NCI-H226 (cell line): ENCODE measurements at regions not wholly inside any gene's neighbourhood (a gene's known extent, or its start where the extent isn't known, plus 50 kb on each side); places are given as distances from the start of the nearest gene placed in this dataset.
"Not testable (repeated sequence)": the region's sequence is repeated elsewhere in the genome, so short reads cannot be mapped to it uniquely, and the experiment has no call there.

Experiments used
- DNase-seq: peaks from one replicate; pipeline ENCODE4 v3.0.0-alpha.2; 2015

DNA sequence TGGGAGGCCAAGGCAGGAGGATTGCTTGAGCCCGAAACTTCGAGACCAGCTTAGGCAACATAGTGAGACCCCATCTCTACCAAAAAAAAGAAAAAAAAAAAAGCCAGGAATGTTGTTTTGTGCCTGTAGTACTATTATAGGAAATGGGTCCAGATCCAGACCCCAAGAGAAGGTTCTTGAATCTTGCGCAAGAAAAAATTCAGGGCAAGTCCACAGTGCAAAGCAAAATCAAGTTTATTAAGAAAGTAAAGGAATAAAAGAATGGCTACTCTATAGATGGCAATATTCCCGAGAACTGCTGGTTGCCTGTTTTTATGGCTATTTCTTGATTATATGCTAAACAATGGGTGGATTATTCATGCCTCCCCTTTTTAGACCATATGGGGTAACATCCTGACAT lies 51.2 kb upstream of the RDX start:
- DNase-seq: no peak

DNA sequence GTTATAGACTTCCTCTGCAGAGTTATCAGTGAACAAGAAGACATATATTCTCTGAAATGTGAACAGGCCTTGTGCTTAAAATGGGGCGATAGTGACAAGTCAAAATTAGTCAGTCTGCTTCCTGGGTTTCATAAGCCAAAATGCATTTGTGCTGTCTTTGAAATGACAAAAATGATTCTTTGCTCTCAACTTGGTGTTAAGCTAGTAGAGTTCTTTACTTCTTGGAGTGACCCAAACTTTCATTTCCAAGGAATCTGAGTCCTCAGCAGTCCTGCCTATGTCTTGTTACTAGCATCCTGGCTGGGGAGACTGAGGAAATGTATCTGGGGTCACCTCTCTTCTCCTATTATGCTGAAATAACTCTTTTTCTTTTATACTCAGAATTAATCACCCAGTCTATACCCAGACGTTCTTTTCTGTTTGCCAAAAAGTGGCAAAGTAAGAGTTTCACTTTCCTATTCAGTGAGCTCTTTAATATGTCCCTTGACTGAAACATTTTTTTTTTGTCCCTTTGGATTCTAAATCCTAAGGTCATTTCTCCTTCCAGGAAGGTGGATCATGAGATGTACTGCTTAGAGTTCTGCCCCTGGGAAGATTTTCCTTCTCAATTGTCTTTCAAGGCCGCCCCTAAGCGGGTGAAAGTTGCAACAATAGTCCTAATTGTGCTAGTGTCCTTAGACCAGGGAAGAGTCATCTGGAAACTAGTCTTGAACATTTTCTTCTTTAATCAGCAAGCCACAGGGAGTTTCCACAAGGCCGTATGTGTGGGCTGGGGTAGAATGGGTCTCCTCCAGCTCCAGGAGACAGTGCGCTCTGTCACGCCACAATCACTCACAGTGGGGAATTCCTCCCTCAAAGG lies 53.0 kb upstream of the RDX start:
- no peak for DNase-seq

DNA sequence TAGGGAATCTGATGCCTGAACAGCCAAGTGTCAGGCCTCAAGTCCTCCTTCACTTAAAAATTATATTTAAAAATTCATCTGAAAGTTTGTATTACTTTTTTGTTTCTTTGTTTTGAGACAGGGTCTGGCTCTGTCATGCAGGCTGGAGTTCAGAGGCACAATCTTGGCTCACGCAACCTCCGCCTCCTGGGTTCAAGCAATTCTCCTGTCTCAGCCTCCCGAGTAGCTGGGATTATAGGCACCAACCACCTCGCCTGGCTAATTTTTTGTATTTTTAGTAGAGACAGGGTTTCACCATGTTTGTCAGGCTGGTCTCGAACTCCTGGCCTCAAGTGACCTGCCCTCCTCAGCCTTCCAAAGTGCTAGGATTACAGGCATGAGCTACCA lies 53.6 kb upstream of the RDX start:
- not testable (repeated sequence) for DNase-seq

DNA sequence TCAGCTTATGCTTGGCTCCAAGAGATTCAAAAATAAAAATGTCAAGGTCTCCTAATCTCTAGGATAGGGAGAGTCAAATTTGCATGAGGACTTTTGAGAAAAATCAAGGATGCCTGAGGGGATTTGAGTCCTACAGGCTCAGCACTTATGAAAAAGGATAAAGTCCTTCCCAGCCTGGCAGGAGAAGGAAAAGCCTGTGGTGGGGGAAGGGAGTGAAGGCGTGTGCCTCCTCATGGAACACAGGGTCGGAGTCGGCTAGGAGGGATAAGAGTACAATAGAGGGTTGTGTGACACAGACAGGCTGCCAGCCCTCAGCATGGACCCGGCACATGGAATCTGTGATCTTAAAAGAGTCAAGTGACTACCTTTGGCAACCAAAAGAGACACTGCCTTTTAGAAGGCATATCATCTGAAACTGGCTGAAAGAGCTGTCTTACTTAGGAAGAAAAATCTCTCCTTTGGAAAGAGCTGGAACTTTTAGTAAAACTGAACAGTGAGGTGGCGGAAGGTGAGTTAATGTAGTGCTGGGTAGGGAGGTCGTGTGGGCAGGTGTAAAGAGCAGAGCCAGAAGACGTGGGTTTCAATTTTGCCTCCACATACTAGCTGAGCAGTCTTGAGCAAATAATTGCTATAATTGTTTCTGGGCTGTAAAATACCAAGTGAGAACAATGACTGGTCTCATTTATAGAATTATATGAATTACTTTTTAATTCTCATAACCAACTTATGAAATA lies 58.8 kb upstream of the RDX start:
- no peak for DNase-seq

DNA sequence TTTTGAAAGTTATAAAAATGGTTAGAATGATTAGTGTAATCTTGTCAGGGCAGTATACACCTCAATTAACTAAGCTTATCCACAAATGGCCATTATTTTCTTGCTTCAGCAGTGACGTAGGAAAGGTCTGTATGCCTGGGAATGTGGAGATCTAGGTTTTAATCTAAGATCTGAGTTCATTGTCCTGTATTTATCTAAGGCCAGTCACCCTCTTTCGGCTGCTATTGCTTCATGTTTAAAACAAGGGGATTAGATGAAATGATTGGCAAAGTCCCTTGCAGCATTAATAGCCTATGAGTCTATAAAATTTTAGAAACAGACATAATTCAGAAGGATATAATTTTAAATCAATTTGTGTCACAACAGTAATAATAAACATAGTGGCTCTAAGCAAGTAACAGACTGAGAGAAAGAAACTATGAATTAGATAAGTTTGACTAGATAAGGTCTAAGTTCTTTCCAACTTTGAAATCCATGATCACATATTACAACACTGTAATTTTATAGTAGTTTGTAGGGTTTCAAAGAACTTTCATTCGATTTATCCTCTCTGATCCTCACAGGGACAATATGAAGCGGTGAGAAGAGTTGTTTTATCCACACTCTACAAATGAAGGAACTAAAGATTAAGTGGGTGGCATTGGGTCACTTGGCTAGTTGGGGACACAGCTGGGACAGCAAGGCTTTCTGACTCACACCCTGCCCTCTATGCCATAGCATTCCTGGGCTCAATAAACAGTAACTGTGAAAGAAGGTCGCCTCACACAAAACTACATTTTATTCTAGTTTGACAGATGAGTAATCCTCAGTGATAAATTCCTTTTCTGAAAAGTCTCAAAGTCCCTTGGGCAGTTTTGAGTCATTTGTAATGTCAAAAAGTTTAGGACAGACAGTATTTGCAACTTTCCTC lies 60.6 kb upstream of the RDX start:
- no peak for DNase-seq

DNA sequence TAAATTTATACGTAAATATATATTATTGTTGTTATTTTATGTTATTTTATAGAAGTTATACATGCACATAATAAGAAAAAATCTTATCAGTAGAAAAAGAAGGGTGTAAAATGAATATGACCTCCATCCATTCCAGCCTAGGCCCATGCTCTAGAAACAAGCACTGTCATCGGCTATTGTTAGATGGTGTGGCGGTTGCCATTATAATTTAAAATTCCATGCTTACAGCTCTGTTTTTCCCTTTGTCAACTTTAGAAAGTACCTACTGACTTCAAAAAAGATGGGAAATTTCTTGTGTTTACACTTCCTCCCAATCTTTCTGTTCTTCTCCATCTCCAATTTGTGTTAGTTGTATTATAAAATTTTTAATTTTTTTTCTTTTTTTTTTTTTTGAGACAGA lies 61.9 kb upstream of the RDX start:
- DNase-seq: no peak

DNA sequence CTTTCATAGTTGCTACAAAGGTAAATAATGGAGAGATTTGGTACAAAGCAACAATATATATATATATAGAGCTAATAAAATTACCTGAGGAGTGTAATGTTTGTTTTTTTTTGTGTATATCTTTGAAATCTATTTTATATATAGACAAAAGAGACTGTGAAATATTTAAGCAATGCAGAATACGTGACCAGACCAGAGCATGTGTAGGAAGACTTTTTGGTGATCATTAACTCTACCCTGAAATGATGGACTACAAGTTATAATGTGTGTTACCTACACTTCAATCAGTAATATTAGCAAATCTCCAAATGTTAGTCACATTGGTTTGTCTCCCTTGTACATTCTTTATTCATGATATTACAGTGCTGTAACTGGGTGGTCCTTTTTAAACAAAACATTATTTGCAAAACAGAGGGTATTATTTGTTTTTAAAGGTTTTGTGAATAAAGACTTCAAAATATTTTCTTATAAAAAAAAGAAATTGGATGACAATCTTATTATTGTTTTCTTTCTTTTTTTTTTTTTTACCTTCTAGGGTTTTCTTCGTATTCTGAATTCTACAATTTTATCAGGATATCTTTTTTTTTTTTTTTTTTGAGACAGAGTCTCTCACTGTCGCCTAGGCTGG lies 64.5 kb upstream of the RDX start:
- not testable (repeated sequence) for DNase-seq

DNA sequence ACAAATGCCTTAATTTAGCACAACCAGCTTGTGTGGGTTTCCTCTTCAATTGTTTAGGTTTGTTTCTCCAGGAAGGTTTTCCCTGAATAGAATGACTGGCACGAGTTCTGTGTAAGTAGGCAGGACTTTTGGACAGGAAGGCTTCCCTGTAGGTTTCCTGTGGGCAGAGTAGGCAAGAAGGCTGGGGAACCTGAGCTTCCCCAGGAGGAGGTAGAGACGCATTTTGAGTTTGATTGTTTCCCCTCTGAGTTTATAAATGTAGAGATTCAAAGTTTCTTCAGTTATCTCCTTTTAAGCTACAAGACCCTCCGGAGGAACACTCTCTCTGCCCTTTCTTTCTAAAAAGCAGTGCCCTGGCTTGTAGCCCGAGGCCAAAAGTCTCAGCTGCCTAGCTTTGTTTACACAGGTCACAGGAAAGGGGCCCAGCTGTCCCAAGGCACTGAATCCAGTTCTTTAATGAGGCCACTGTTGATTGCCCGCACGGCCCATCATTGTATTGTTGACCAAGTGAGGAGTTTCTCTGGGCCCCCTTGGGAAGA lies 66.6 kb upstream of the RDX start:
- no peak for DNase-seq

DNA sequence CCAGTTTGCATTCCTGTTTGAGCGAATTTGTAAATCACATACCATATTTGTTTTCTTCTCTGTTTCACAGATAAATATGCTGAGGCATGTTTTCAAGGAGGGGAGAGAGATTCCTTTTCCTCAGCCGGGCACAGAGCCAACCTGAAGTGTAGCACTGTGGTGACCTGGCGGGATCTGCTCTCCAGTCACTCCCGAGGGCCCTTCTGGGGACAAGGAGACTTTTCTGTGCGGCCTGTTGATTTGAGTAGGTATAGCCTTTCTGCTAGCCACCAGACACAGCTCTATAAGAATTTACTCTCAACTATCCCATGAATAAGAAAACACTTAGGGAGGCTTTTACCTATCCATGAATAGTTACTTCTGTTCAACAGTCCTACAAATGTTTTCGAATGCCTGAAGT lies 63.5 kb upstream of the FDX1 start:
- peak; percentile 13 for DNase-seq

DNA sequence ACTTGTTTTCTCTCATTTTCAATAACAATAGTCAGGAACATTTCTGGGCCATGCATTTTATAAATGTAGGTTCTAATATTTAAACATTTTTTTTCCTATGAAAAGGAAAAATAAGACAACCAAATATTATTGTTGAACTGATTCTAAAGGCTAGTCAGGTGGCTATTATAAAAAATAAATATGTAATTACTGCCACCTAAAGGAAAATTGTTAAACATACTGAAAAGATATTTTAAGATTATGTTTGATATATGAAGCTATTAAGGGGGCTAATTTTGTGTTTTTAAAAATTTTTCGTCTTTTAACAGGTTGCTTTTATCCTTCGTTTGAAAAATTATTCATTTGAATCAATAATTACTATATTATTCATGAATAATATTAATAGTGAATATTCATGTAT lies 62.2 kb upstream of the FDX1 start:
- no peak for DNase-seq

DNA sequence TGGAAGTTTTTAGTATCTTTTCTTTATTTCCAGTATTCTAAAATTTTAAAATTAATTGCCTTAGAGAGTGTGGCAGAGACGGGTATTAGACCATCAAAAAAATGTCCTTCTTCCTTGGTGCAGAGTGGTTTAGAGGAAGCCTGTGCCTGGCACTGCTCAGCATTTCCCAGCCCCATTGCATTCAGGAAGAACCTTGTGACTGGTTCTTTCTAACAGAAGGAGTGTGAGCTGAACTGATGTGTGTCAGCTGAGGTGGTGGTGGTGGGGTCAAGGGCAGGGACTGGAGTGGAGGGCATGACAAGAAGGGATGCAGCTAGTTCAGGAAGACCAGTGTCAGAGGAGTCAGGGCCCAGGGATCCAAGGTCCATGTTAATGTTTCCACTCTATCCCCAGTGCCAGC lies 58.7 kb upstream of the FDX1 start:
- no peak for DNase-seq

DNA sequence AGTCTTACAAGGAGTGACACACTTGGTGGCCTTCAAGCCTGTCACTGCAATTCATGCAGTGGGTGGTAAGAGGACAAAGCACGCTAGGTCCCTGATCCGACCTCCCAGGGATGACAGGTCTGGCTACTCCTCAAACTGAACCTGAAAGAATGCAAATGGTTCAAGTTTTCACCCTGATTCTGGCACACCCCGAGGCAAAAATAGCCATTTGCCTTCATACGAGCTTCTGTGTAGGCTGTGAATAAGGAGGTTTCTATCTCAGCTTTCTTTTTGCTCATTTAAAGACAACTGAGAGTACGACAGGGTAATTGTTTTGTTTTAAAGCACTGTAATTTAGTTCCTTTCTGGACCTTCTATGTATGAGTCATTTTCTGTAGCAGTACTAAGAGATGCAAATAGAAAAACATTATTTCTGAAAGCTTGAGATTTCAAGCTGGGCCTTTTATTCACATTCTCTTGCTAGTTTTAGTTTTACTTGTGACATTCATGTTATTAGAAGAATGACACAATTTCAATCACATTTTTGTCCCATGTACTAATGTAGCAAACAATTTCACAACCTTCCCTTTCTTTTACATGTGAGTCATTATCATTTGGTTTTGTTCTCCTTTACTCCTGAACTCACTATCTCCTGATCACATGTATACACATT lies 56.6 kb upstream of the FDX1 start:
- no peak for DNase-seq

DNA sequence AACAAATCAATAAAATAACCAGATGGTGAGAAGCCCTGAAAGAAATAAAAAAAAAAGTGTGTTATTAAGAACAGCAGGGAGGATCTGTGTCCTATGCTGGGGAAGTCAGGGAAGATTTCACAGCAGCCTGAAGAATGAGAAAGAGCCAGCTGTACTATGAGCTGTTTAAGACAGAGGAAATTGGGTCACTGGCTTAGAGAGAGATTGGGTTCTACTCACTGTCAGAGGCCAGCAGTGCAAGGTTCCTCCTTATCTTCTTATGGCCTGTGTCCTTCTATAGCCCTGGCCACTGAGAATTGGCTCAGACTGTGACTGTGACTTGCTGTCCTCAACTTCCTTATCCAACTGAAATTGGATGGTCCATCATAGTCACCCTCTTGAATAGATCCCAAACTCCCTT lies 54.8 kb upstream of the FDX1 start:
- DNase-seq: no peak

DNA sequence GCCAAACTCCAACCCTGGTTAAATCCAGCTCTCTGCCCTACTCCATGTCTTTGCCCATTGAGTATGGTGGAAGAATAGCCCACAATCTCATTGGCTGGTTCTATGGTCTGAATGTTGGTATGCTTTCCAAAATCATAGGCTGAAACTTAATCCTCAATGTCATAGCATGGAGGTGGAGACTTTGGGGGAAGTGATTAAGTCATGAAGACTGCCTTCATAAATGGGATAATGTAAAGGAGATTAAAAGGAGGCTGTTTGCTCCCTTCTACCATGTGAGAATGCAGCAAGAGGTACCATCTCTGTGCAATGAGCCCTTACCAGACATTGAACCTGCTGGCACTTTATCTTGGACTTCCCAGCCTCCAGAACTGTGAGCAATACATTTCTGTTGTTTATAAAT lies 54.4 kb upstream of the FDX1 start:
- no peak for DNase-seq

DNA sequence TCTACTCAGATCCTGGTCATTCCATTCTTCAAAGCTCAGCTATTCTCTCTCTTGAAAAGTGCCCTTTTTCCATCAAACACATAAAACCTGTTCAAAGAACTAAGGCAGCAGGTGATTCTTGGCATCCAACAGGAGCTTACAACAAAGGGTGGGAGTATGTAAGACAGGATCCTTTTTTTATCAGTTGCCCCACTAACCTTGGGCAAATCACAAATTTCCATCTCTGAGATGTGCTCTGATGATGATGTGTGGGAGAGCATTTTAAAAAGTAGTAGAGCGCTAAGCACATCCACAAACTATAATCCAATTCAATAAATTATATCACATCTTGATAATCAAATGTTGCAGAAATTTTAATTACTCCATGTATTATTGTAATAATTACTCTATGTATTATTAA lies 53.7 kb upstream of the FDX1 start:
- no peak for DNase-seq

DNA sequence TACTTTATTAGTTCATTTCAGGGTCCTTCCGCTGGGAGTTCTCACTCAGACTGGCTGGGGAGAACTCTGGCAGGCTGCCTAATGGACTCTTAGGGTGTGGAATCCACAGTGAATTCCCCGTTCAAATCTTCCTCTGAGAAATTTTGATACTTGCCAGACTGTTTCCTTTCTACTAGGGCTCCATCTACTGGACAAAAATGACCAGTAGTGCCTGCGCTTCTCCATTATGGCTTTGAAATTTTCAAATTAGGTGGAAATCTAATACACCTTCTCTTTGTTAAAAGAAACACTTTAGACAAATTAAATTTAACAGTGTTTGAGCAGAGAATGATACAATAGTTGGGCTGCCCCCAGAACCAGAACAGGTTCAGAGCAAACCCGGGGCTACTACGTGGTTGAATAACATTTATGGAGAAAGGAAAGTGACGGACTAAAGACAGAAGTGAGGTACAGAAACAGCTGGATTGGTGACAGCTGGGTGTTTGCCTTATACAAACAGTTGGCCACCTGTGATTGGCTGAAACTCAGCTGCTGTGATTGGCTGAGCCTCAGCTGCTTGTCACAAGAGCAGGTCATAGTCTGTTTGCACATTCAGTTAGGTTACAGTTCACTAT lies 52.9 kb upstream of the FDX1 start:
- peak; percentile 87 for DNase-seq

DNA sequence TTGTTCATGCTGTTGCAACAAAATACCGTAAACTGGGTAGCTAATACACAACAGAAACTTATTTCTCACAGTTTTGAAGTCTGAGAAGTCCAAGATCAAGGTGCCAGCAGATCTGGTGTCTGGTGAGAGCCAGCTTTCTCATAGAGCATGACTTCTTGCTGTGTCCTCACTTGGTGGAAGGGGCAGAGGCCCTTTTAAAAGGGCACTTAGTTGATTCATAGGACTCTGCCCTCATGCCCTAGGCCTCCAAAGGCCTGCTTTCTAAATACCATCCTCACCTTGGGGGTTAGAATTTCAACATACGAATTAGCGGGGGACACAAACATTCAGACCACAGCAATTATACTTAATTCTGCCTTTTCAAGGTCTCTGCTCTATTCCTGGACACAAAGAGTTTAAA lies 52.3 kb upstream of the FDX1 start:
- DNase-seq: no peak

DNA sequence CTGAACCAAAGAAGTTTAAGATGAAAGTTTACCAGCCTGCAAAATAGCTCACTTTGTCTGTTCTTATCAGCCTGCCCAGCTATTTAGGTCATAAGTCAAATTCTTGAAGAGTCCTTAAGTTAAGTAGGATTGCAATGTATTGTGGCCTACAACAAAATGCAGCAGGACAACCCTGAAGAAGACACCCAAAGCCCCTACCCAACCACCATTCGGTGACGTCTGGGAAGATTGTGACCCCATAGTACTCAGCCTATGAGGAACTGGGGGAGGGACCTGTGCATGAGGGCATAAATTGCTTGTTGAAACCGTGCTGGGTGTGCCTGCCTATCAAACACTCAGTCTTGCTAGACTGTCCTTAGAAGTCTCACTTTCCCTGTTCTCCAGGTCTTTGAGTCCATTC lies 50.5 kb upstream of the FDX1 start:
- DNase-seq: no peak

DNA sequence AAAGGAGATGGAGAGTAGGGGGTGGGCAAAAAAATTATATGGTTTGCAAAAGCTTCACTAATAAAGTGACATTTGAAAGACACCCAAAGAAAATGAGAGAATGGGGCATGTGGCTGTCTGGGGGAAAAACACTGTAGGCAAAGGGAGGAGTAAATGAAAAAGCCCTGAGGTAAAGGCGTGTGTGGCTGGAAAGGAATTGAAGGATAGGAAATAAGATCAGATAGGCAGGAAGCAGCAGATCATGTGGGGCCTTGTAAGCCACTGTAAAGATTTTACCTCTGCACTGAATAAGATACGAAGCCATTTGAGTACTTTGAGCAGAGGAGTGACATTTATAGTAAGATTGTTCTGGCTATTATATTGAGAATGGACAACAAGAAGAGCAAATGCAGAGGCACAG lies 49.8 kb upstream of the FDX1 start:
- no peak for DNase-seq
